ENCODE measurements at regions not wholly inside any gene's neighbourhood (a gene's known extent, or its start where the extent isn't known, plus 50 kb on each side); places are given as distances from the start of the nearest gene placed in this dataset.
"Not testable (repeated sequence)": the region's sequence is repeated elsewhere in the genome, so short reads cannot be mapped to it uniquely, and the experiment has no call there.

DNA sequence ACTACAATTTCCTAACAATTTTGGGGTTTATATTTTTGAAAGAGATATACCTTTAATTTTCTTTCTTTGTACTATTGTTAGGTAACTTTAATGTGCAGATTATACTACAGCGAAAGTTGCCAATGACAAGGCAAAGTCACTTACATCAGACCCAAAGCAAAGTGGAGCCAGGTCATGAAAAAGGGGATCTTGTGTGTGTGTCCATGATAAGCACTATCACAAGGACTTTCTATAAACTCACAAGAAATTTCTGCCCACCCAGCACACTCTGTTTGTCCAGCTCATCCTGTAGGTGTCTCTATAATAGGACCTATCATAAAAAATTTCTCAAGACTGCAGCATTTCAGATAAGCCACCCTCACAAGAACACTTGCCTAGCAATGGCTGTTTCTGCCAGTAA, 85.7 kb upstream of the TP53BP2 start:
- H3K9me3 ChIP-seq (ENCODE audit: control insufficient read depth, insufficient read depth, low read length); H3K27me3 Mint-ChIP-seq (ENCODE audit: low read depth in 2 of 2); ATAC-seq; H3K4me3 ChIP-seq (ENCODE audit: low read length); intact Hi-C loops (cut with micrococcal nuclease); H3K4me1 Mint-ChIP-seq; H3K27me3 ChIP-seq (ENCODE audit: control insufficient read depth, insufficient read depth, low read length); H3K4me1 ChIP-seq (ENCODE audit: control insufficient read depth, insufficient read depth, low read length); DNase-seq; H3K4me3 Mint-ChIP-seq; H3K36me3 ChIP-seq (ENCODE audit: control insufficient read depth, insufficient read depth, low read length); H3K36me3 Mint-ChIP-seq; H3K27ac Mint-ChIP-seq; H3K9me3 Mint-ChIP-seq; H3K27ac ChIP-seq (ENCODE audit: low read length): not testable (repeated sequence)
- WGBS (ENCODE audit: insufficient coverage): no CpG with 5 or more reads among the region's 1 CpG

GRCh38 chr1:223920805-223921204, 75.1 kb upstream of the TP53BP2 start:
- H3K36me3 ChIP-seq (ENCODE audit: control insufficient read depth, insufficient read depth, low read length); H3K4me3 Mint-ChIP-seq; intact Hi-C loops (cut with micrococcal nuclease); ATAC-seq; H3K4me1 Mint-ChIP-seq; H3K4me1 ChIP-seq (ENCODE audit: control insufficient read depth, insufficient read depth, low read length); H3K4me3 ChIP-seq (ENCODE audit: low read length); H3K27ac ChIP-seq (ENCODE audit: low read length); DNase-seq; H3K36me3 Mint-ChIP-seq; H3K9me3 ChIP-seq (ENCODE audit: control insufficient read depth, insufficient read depth, low read length); H3K9me3 Mint-ChIP-seq; H3K27me3 ChIP-seq (ENCODE audit: control insufficient read depth, insufficient read depth, low read length); H3K27ac Mint-ChIP-seq; H3K27me3 Mint-ChIP-seq (ENCODE audit: low read depth in 2 of 2): not testable (repeated sequence)
- no CpG with 5 or more reads among the region's 4 CpGs for WGBS (ENCODE audit: insufficient coverage)

DNA sequence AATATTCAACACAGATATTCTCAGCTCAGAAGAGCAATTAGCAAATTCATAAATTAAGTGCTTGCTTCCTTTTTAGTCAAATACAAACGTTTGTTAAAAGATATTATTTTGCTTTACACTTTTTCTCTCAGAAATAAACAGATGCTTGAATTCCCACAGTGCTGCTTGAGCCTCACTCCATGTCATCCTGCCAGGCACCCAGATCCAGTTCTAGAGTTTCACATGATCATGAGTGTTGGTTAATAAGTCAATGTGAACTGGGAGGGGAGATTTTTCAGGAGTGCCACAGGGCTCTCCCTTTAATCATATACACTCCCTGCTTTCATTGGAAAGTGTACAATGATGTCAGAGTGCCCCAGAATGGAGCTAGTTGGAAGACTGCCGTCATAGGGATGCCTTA, 69.7 kb upstream of the TP53BP2 start:
- H3K27ac Mint-ChIP-seq; H3K36me3 Mint-ChIP-seq; H3K4me3 Mint-ChIP-seq; H3K36me3 ChIP-seq (ENCODE audit: control insufficient read depth, insufficient read depth, low read length); H3K4me1 Mint-ChIP-seq; H3K27me3 ChIP-seq (ENCODE audit: control insufficient read depth, insufficient read depth, low read length); DNase-seq; H3K9me3 Mint-ChIP-seq; H3K9me3 ChIP-seq (ENCODE audit: control insufficient read depth, insufficient read depth, low read length); H3K27ac ChIP-seq (ENCODE audit: low read length); H3K4me1 ChIP-seq (ENCODE audit: control insufficient read depth, insufficient read depth, low read length); intact Hi-C loops (cut with micrococcal nuclease); H3K4me3 ChIP-seq (ENCODE audit: low read length); H3K27me3 Mint-ChIP-seq (ENCODE audit: low read depth in 2 of 2); ATAC-seq: not testable (repeated sequence)
- no CpG with 5 or more reads among the region's 2 CpGs for WGBS (ENCODE audit: insufficient coverage)

DNA sequence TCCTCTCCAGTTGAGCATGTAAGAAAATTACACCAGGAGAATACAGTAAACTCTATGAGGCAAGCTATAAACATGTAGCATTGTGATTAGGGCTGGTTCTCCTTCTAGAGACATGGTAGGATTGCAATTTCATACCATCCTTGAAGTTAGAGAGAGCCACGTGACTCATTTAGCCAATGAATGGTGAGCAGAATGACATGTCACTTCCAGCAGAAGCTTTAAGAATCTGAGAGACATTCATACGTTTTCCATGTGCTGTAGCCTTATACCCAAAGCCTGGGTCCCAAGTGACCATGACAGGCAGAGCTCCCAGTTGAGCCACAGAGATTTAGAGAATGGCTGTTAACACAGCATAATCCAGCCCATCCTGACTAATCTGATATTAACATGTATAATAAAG, 68.0 kb upstream of the TP53BP2 start:
- H3K27me3 ChIP-seq (ENCODE audit: control insufficient read depth, insufficient read depth, low read length); H3K27ac ChIP-seq (ENCODE audit: low read length); DNase-seq: not testable (repeated sequence)

DNA sequence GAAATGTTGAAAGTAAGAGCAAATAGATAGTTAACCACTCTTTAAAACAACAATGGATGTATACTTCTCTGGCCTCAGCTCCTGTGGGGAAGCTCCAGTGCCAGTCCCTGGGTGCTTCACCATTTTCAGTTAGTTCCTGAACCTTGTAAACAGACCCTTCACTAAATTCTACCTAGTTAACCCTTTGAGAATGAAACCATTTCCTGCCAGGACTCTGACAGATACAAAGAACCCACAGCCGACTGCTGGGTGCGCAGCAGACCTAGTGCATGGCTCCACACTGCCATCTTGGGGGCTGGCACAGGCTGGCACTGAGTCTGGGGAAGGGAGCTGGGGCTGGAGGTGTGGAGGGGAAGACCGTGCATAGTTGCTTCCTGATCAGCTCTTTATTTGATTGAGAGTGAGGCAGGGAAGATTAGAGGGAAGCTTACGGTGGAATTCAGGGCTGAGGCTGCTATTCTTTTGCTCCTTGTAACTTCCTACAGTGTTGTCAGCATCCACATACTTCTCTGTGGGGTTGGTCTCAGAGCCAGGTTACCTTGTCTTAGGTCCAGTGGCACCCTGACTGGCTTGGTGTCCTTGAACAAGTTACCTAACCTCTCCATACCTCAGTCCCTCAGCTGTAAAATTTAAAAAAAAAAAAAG, 62.3 kb upstream of the TP53BP2 start:
- H3K9me3 Mint-ChIP-seq; H3K36me3 Mint-ChIP-seq; H3K4me3 Mint-ChIP-seq; H3K9me3 ChIP-seq (ENCODE audit: control insufficient read depth, insufficient read depth, low read length); H3K27ac Mint-ChIP-seq; DNase-seq; ATAC-seq; intact Hi-C loops (cut with micrococcal nuclease); H3K4me3 ChIP-seq (ENCODE audit: low read length); H3K27me3 ChIP-seq (ENCODE audit: control insufficient read depth, insufficient read depth, low read length); H3K4me1 Mint-ChIP-seq; H3K36me3 ChIP-seq (ENCODE audit: control insufficient read depth, insufficient read depth, low read length); H3K27me3 Mint-ChIP-seq (ENCODE audit: low read depth in 2 of 2); H3K4me1 ChIP-seq (ENCODE audit: control insufficient read depth, insufficient read depth, low read length); H3K27ac ChIP-seq (ENCODE audit: low read length): not testable (repeated sequence)
- no CpG with 5 or more reads among the region's 4 CpGs for WGBS (ENCODE audit: insufficient coverage)

More for the DNA sequence above, 68.0 kb upstream of the TP53BP2 start:
- H3K27me3 Mint-ChIP-seq (ENCODE audit: low read depth in 2 of 2); H3K36me3 ChIP-seq (ENCODE audit: control insufficient read depth, insufficient read depth, low read length); H3K27ac Mint-ChIP-seq; H3K36me3 Mint-ChIP-seq; H3K4me3 ChIP-seq (ENCODE audit: low read length); H3K4me1 Mint-ChIP-seq; H3K9me3 Mint-ChIP-seq; ATAC-seq; intact Hi-C loops (cut with micrococcal nuclease); H3K9me3 ChIP-seq (ENCODE audit: control insufficient read depth, insufficient read depth, low read length); H3K4me1 ChIP-seq (ENCODE audit: control insufficient read depth, insufficient read depth, low read length); H3K4me3 Mint-ChIP-seq: not testable (repeated sequence)
- 78% methylated on average over 2 of the region's 2 CpGs for WGBS (ENCODE audit: insufficient coverage)

DNA sequence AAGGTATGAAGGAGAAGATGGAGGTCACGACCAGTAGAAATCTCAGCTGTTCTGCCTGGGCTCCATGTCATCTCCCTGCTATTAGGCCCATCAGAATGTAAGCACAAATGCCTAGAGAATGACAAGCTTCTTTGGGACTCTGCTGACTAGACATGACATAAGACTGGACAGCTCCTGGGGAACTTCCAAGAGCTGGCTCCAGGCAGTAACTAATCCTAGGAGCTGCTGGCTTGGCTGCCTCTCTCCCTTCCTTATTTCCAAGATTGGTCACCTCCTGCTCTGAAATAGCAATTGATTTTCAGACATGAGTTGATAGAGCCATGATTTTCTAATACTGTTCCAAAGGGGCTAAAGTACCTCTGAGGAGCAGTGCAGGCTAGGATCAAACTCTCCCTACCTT, 57.5 kb upstream of the TP53BP2 start:
- ATAC-seq; H3K4me1 Mint-ChIP-seq; DNase-seq; H3K36me3 Mint-ChIP-seq; H3K27ac ChIP-seq (ENCODE audit: low read length); H3K27ac Mint-ChIP-seq; H3K27me3 ChIP-seq (ENCODE audit: control insufficient read depth, insufficient read depth, low read length); H3K4me1 ChIP-seq (ENCODE audit: control insufficient read depth, insufficient read depth, low read length); H3K9me3 Mint-ChIP-seq; H3K36me3 ChIP-seq (ENCODE audit: control insufficient read depth, insufficient read depth, low read length); H3K9me3 ChIP-seq (ENCODE audit: control insufficient read depth, insufficient read depth, low read length); H3K4me3 ChIP-seq (ENCODE audit: low read length); H3K4me3 Mint-ChIP-seq; intact Hi-C loops (cut with micrococcal nuclease); H3K27me3 Mint-ChIP-seq (ENCODE audit: low read depth in 2 of 2): not testable (repeated sequence)
- no CpG with 5 or more reads among the region's 1 CpG for whole genome bisulfite sequencing (ENCODE audit: insufficient coverage)

DNA sequence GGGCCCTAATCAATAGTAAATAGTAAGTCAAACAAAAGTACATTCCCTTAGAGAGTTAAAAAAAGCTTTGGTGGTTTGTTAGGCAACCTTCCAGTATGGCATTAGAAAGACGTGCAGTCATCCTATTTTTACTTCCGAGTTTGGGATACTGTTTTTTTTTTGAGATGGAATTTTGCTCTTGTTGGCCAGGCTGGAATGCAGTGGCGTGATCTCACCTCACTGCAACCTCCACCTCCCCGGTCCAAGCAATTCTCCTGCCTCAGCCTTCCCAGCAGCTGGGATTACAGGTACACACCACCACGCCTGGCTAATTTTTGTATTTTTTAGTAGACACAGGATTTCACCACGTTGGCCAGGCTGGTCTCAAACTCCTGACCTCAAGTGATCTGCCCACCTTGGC, 54.0 kb upstream of the TP53BP2 start:
- H3K4me3 Mint-ChIP-seq; H3K4me1 Mint-ChIP-seq; H3K9me3 ChIP-seq (ENCODE audit: control insufficient read depth, insufficient read depth, low read length); H3K36me3 ChIP-seq (ENCODE audit: control insufficient read depth, insufficient read depth, low read length); H3K9me3 Mint-ChIP-seq; H3K36me3 Mint-ChIP-seq; H3K27ac ChIP-seq (ENCODE audit: low read length); H3K27me3 Mint-ChIP-seq (ENCODE audit: low read depth in 2 of 2); H3K27ac Mint-ChIP-seq; H3K27me3 ChIP-seq (ENCODE audit: control insufficient read depth, insufficient read depth, low read length); H3K4me1 ChIP-seq (ENCODE audit: control insufficient read depth, insufficient read depth, low read length); DNase-seq; H3K4me3 ChIP-seq (ENCODE audit: low read length); intact Hi-C loops (cut with micrococcal nuclease); ATAC-seq: not testable (repeated sequence)
- 85% methylated on average over 2 of the region's 6 CpGs for WGBS (ENCODE audit: insufficient coverage)

DNA sequence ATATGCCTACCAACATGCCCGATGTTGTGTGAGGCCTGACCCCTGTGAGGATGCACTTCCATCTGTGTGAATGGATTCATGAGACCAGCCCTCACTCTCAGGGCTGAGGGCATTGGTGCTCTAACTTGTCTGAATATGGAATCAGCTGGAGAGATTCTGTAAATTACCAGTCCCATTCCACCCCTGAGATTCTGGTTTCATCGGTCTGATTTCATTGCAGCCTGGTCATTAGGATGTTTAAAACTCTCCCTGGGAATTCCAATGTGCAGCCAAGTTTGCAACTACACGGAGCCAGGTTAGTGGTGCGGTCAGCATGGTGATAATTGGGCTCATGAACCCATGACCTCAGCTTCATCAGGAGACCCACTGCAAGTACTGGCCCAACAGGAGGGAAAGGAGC, 51.4 kb upstream of the TP53BP2 start:
- H3K4me3 ChIP-seq (ENCODE audit: low read length); intact Hi-C loops (cut with micrococcal nuclease); H3K27ac ChIP-seq (ENCODE audit: low read length); H3K9me3 ChIP-seq (ENCODE audit: control insufficient read depth, insufficient read depth, low read length); H3K4me1 Mint-ChIP-seq; H3K36me3 Mint-ChIP-seq; ATAC-seq; H3K27ac Mint-ChIP-seq; H3K4me1 ChIP-seq (ENCODE audit: control insufficient read depth, insufficient read depth, low read length); DNase-seq; H3K27me3 Mint-ChIP-seq (ENCODE audit: low read depth in 2 of 2); H3K36me3 ChIP-seq (ENCODE audit: control insufficient read depth, insufficient read depth, low read length); H3K4me3 Mint-ChIP-seq; H3K9me3 Mint-ChIP-seq; H3K27me3 ChIP-seq (ENCODE audit: control insufficient read depth, insufficient read depth, low read length): not testable (repeated sequence)
- no CpG with 5 or more reads among the region's 4 CpGs for WGBS (ENCODE audit: insufficient coverage)
